Loucy (cell line): ENCODE measurements at regions not wholly inside any gene's neighbourhood (a gene's known extent, or its start where the extent isn't known, plus 50 kb on each side); places are given as distances from the start of the nearest gene placed in this dataset.

ENCODE experiments used
- CTCF ChIP-seq: fragments of 200-600 bp; sonication (generic); conservative IDR thresholded peaks from 2 replicates; pipeline ENCODE4 v1.5.1; 2014; ENCODE audit warnings: mild to moderate bottlenecking, antibody characterized with exemption, low read length
- EZH2phosphoT487 ChIP-seq: fragments of 200-600 bp; IDR thresholded peaks from 2 replicates; pipeline ENCODE4 v1.6.1; 2018; ENCODE audit warnings: antibody characterized with exemption, mild to moderate bottlenecking, moderate library complexity, borderline replicate concordance

GRCh38 chr7:130794619-130794922 lies 60.6 kb upstream of the KLF14 start:
- TF ChIP-seq CTCF (no peak), EZH2phosphoT487 (no peak)
